H7 (cell line): ENCODE measurements at regions not wholly inside any gene's neighbourhood (a gene's known extent, or its start where the extent isn't known, plus 50 kb on each side); places are given as distances from the start of the nearest gene placed in this dataset.
"Not testable (repeated sequence)": the region's sequence is repeated elsewhere in the genome, so short reads cannot be mapped to it uniquely, and the experiment has no call there.

Experiments used
- DNase-seq: peaks from one replicate; pipeline ENCODE4 v3.0.0; 2012
- H3K27me3 ChIP-seq: 2 replicates; pipeline ENCODE4 v1.6.0; 2011; ENCODE audit warnings: mild to moderate bottlenecking, low read length; ENCODE audit not compliant: control insufficient read depth, insufficient read depth
- H3K36me3 ChIP-seq: replicated peaks from 2 replicates; pipeline ENCODE4 v1.5.1; 2011; ENCODE audit warnings: low read length; ENCODE audit not compliant: control insufficient read depth, insufficient read depth
- H3K4me3 ChIP-seq: 2 replicates; pipeline ENCODE4 v1.5.1; 2011; ENCODE audit warnings: low read depth, mild to moderate bottlenecking, control low read depth, low read length, moderate library complexity; ENCODE audit not compliant: insufficient read depth

GRCh38 chr1:43018121-43018520, 59.5 kb upstream of the SLC2A1 start:
- no peaks in the 10 kb centered on the region; the same call in 1 of the 2 replicates for H3K27me3 ChIP-seq
- DNase-seq, result no peak
- no peaks in the 10 kb centered on the region for H3K36me3 ChIP-seq
- no peak overlapping the region for H3K4me3 ChIP-seq

- no peaks in the 10 kb centered on the region; the same call in 1 of the 2 replicates for H3K27me3 ChIP-seq
- no peak for DNase-seq
- H3K4me3 ChIP-seq, result no peak overlapping the region
- no peaks in the 10 kb centered on the region for H3K36me3 ChIP-seq
Measured at GRCh38 chr1:43015269-43015668, 56.6 kb upstream of the SLC2A1 start.

- not testable (repeated sequence) for H3K4me3 ChIP-seq, H3K36me3 ChIP-seq, H3K27me3 ChIP-seq, DNase-seq
Measured at GRCh38 chr1:43014579-43014978, 55.9 kb upstream of the SLC2A1 start.

GRCh38 chr1:43011020-43011419, 52.4 kb upstream of the SLC2A1 start:
- no peaks in the 10 kb centered on the region for H3K27me3 ChIP-seq
- H3K36me3 ChIP-seq, result no peaks in the 10 kb centered on the region
- DNase-seq, result no peak
- no peak overlapping the region for H3K4me3 ChIP-seq

GRCh38 chr1:43009274-43009673, 50.6 kb upstream of the SLC2A1 start:
- DNase-seq, result no peak
- no peak overlapping the region for H3K4me3 ChIP-seq
- H3K36me3 ChIP-seq, result no peaks in the 10 kb centered on the region
- H3K27me3 ChIP-seq, result no peaks in the 10 kb centered on the region

- no peak overlapping the region; the same call in 1 of the 2 replicates for H3K4me3 ChIP-seq
Measured at GRCh38 chr1:43008115-43009060, 49.7 kb upstream of the SLC2A1 start.

More at GRCh38 chr1:43008115-43009060, 49.7 kb upstream of the SLC2A1 start:
- DNase-seq, result peak; percentile 90
- Histone ChIP-seq H3K36me3 (no peaks in the 10 kb centered on the region), H3K27me3 (no peaks in the 10 kb centered on the region)
